A549 (cell line): ENCODE measurements at regions not wholly inside any gene's neighbourhood (a gene's known extent, or its start where the extent isn't known, plus 50 kb on each side); places are given as distances from the start of the nearest gene placed in this dataset.
"Not testable (repeated sequence)": the region's sequence is repeated elsewhere in the genome, so short reads cannot be mapped to it uniquely, and the experiment has no call there.

ENCODE experiments used
- ATAC-seq, 2 experiments: fragments of 200-7000 bp in 1 of 2; fragments of >200 bp in 1 of 2; cut with Nextera tagmentation in 1 of 2; cut with Tn5 transposase in 1 of 2; 3 replicates each; pipeline versions ENCODE4 v1.8.0 to v1.9.1; 2018 to 2020; ENCODE audit warnings: mild to moderate bottlenecking in 1 of 2, moderate library complexity in 1 of 2
- CTCF ChIA-PET: fragments of 300-600 bp; sonication (Branson Sonifier 250); formaldehyde crosslinking; extraction: SDS; loops from one replicate; lab custom pipeline; 2021; ENCODE audit warnings: antibody characterized with exemption, inconsistent platforms; lab: Yijun Ruan, JAX
- POLR2A ChIA-PET: fragments of 350-600 bp; formaldehyde crosslinking; extraction: SDS; loops from one replicate; lab custom pipeline; 2021; ENCODE audit warnings: antibody characterized with exemption, inconsistent platforms; lab: Yijun Ruan, JAX
- DNase-seq, 2 experiments: peaks; one replicate each; pipeline versions ENCODE4 v3.0.0 to v3.0.0-alpha.2; 2011 to 2016; ENCODE audit warnings: low read depth in 1 of 2, low spot score in 1 of 2
- FAIRE-seq: peaks from 2 replicates; lab custom pipeline; 2011; peaks lifted over from hg19 to GRCh38; lab: Jason Lieb, UNC
- H3K27ac ChIP-seq, 2 experiments: fragments of >200 bp; sonication (Bioruptor Twin); formaldehyde crosslinking; 3 replicates each; pipeline ENCODE4 v1.5.1; 2016 to 2017
- H3K4me1 ChIP-seq: fragments of >200 bp; sonication (Bioruptor Twin); formaldehyde crosslinking; 3 replicates; pipeline ENCODE4 v1.6.1; 2016
- H3K4me2 ChIP-seq: fragments of >200 bp; sonication (Bioruptor Twin); formaldehyde crosslinking; 3 replicates; pipeline ENCODE4 v1.6.1; 2016
- H3K4me3 ChIP-seq: fragments of >200 bp; sonication (Bioruptor Twin); formaldehyde crosslinking; 3 replicates; pipeline ENCODE4 v1.5.1; 2016
- H3K9me3 ChIP-seq: fragments of >200 bp; sonication (Bioruptor Twin); formaldehyde crosslinking; 3 replicates; pipeline ENCODE4 v1.6.1; 2016
- CHD4 ChIP-seq: fragments of 200-600 bp; sonication (generic); IDR thresholded peaks from 2 replicates; pipeline ENCODE4 v1.6.1; 2016; ENCODE audit warnings: antibody characterized with exemption, mild to moderate bottlenecking, borderline replicate concordance
- HOXB5 ChIP-seq: fragments of 250-450 bp; sonication (Bioruptor Pico); IDR thresholded peaks from 2 replicates; pipeline ENCODE4 v1.5.0; 2020; ENCODE audit warnings: mild to moderate bottlenecking, moderate library complexity
- JUN ChIP-seq, 2 experiments: fragments of >200 bp; sonication (Bioruptor Twin); formaldehyde crosslinking; IDR thresholded peaks; 2 replicates in 1 of 2; 3 replicates in 1 of 2; pipeline ENCODE4 v1.6.1; 2016 to 2017
- MAFK ChIP-seq: fragments of 450-650 bp; IDR thresholded peaks from 2 replicates; pipeline ENCODE4 v1.6.1; 2014; ENCODE audit not compliant: partially characterized antibody
- MYC ChIP-seq: IDR thresholded peaks from 2 replicates; pipeline ENCODE4 v1.6.1; 2012; ENCODE audit warnings: mild to moderate bottlenecking, inconsistent platforms, low read length, improper control_type of control experiment, borderline replicate concordance
- RAD21 ChIP-seq, 2 experiments: fragments of >200 bp in 1 of 2; sonication (Bioruptor Twin) in 1 of 2; formaldehyde crosslinking in 1 of 2; IDR thresholded peaks in 1 of 2; conservative IDR thresholded peaks in 1 of 2; 2 replicates in 1 of 2; 3 replicates in 1 of 2; pipeline ENCODE4 v1.6.1; 2012 to 2018; ENCODE audit warnings: inconsistent platforms in 1 of 2
- RCOR1 ChIP-seq: fragments of 150-350 bp; IDR thresholded peaks from 2 replicates; pipeline ENCODE4 v1.6.1; 2014; ENCODE audit warnings: antibody characterized with exemption, low read length, low read depth
- SMC3 ChIP-seq: fragments of >200 bp; sonication (Bioruptor Twin); formaldehyde crosslinking; IDR thresholded peaks from 3 replicates; pipeline ENCODE4 v1.6.1; 2018; ENCODE audit warnings: inconsistent platforms
- SREBF2 ChIP-seq: fragments of 450-650 bp; IDR thresholded peaks from 2 replicates; pipeline ENCODE4 v1.6.1; 2014; ENCODE audit warnings: mild to moderate bottlenecking, moderate library complexity
- TFCP2L1 ChIP-seq: fragments of 250-450 bp; sonication (Bioruptor Pico); IDR thresholded peaks from 2 replicates; pipeline ENCODE4 v1.5.0; 2021; ENCODE audit warnings: mild to moderate bottlenecking
- TP53 ChIP-seq: fragments of 250-450 bp; sonication (Bioruptor Pico); IDR thresholded peaks from 2 replicates; pipeline ENCODE4 v1.5.0; 2021; ENCODE audit warnings: mild to moderate bottlenecking, moderate library complexity
- ZNF302 ChIP-seq: fragments of 250-450 bp; sonication (Bioruptor Pico); IDR thresholded peaks from 2 replicates; pipeline ENCODE4 v1.9.0; 2021; ENCODE audit warnings: inconsistent platforms, mild to moderate bottlenecking, moderate library complexity
- WGBS: methylation state at CpG from one replicate; pipeline ENCODE4 v1.1.6; 2017; ENCODE audit errors: missing lambda C conversion rate; 5-methylcytosine and 5-hydroxymethylcytosine counted together
- TF ChIP-seq, protein P1 (sequence below): fragments of >200 bp; sonication (Bioruptor Twin); formaldehyde crosslinking; IDR thresholded peaks from 2 replicates; pipeline ENCODE4 v1.6.1; 2016
- TF ChIP-seq, protein P2 (sequence below): fragments of 200-600 bp; sonication (generic); IDR thresholded peaks from 2 replicates; pipeline ENCODE4 v1.6.1; 2016; ENCODE audit warnings: antibody characterized with exemption, mild to moderate bottlenecking, moderate library complexity
- TF ChIP-seq, protein P3 (sequence below): fragments of >200 bp; sonication (Bioruptor Twin); formaldehyde crosslinking; IDR thresholded peaks from 3 replicates; pipeline ENCODE4 v1.6.1; 2016
- TF ChIP-seq, protein P4 (sequence below): fragments of 250-450 bp; sonication (Bioruptor Pico); IDR thresholded peaks from 2 replicates; pipeline ENCODE4 v1.5.0; 2021; ENCODE audit warnings: mild to moderate bottlenecking, moderate library complexity, borderline replicate concordance
- TF ChIP-seq, protein P5 (sequence below): IDR thresholded peaks from 2 replicates; pipeline ENCODE4 v1.6.1; 2012; ENCODE audit warnings: low read depth, borderline replicate concordance

DNA sequence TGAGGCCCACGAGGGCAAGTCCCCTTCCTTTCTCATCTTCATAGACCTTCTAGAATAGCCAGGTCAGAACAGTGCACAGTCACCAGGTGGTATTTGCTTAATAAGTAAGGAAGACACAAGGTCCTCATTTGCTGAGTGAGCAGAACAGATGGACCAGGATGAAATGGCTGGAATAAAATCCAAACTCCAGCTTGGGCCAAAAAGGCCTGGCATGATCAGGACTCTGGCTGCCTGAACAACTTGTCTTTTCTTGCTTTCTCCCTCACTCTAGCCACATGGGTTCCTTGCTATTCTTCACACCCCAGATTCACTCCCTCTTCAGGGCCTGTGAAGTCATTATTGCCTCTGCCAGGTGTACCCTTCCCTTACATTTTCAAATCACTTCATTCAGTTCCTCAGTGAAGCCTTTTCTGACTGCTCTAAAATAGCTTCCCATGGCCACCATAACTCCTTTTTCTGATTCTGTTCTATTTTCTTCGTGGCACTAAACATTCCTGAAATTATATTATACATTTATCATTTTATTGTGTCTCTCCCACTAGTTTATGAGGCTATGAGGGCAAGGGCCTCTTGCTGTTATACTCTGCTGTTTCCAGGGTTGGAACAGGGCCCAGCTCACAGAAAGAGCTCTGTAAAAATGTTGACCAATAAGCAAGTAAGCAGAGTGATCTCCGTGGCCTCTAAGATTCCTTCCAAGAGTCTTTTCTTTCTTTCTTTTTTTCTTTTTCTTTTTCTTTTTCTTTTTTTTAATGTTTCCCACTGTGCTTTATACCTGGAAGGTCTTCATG lies 150.8 kb downstream of the TTC8 start:
- Histone ChIP-seq H3K4me2 (no peak overlapping the region), H3K9me3 (no peaks in the 10 kb centered on the region), H3K4me3 (no peak overlapping the region), H3K27ac (no peak overlapping the region), H3K4me1 (0 out of 3 replicates have a peak, but pooled peaks cover 3% of the 10 kb centered on the region)
- FAIRE-seq, result no peak
- no peak for ATAC-seq
- DNase-seq, result no peak
- POLR2A ChIA-PET, result no interaction called here
- TF ChIP-seq, protein P1, sequence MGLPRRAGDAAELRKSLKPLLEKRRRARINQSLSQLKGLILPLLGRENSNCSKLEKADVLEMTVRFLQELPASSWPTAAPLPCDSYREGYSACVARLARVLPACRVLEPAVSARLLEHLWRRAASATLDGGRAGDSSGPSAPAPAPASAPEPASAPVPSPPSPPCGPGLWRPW, result no peak
- peak; percentile 63 for TF ChIP-seq MAFK
- CTCF ChIA-PET, result interaction anchor here (1.0 kb wide), 1 partner anchor 8 kb away, joined by 3 read pairs; no protein-coding TSS in a partner anchor
- 8% methylated on average over 3 of the region's 3 CpGs for WGBS

DNA sequence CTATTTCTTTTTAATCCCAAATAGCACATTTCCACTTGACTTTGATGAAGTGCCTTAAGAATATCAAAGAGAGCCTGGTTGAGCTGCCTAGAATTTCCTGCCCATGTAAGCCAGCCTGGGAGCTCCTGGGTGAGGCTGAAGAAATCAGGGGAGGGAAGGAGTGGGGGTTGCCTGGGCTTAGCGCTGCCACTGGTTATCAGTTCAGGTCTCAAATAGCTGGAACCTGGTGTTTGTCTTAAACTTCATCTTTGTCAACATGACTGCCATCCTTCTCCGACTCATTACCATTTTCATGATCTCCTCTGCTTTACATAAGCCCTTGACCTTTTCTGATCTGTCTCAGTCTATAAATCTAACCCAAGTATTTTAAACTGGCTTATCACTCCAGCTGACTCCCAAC lies 151.5 kb downstream of the TTC8 start:
- POLR2A ChIA-PET, result no interaction called here
- no peak overlapping the region for H3K4me3 ChIP-seq
- H3K27ac ChIP-seq, result no peak overlapping the region
- no peak for FAIRE-seq
- no peak overlapping the region for H3K4me2 ChIP-seq
- DNase-seq, result no peak
- no peak for ATAC-seq
- CTCF ChIA-PET, result interaction anchor here (1.0 kb wide), 1 partner anchor 8 kb away, joined by 3 read pairs; no protein-coding TSS in a partner anchor
- 0 out of 3 replicates have a peak, but pooled peaks cover 3% of the 10 kb centered on the region for H3K4me1 ChIP-seq
- TF ChIP-seq SREBF2 (no peak), HOXB5 (CRISPR knock-in tag) (no peak), CHD4 (no peak), SMC3 (no peak), ZNF302 (CRISPR knock-in tag) (no peak), TP53 (no peak), MYC (no peak), RCOR1 (no peak), JUN (IDR thresholded peaks at IDR 0.05) (no peak), RAD21 (conservative IDR thresholded peaks at IDR 0.05 in 1 of 2, IDR thresholded peaks at IDR 0.05 in 1 of 2) (no peak), TFCP2L1 (CRISPR knock-in tag) (no peak)
- TF ChIP-seq, protein P2, sequence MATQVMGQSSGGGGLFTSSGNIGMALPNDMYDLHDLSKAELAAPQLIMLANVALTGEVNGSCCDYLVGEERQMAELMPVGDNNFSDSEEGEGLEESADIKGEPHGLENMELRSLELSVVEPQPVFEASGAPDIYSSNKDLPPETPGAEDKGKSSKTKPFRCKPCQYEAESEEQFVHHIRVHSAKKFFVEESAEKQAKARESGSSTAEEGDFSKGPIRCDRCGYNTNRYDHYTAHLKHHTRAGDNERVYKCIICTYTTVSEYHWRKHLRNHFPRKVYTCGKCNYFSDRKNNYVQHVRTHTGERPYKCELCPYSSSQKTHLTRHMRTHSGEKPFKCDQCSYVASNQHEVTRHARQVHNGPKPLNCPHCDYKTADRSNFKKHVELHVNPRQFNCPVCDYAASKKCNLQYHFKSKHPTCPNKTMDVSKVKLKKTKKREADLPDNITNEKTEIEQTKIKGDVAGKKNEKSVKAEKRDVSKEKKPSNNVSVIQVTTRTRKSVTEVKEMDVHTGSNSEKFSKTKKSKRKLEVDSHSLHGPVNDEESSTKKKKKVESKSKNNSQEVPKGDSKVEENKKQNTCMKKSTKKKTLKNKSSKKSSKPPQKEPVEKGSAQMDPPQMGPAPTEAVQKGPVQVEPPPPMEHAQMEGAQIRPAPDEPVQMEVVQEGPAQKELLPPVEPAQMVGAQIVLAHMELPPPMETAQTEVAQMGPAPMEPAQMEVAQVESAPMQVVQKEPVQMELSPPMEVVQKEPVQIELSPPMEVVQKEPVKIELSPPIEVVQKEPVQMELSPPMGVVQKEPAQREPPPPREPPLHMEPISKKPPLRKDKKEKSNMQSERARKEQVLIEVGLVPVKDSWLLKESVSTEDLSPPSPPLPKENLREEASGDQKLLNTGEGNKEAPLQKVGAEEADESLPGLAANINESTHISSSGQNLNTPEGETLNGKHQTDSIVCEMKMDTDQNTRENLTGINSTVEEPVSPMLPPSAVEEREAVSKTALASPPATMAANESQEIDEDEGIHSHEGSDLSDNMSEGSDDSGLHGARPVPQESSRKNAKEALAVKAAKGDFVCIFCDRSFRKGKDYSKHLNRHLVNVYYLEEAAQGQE, result no peak
- TF ChIP-seq, protein P3, sequence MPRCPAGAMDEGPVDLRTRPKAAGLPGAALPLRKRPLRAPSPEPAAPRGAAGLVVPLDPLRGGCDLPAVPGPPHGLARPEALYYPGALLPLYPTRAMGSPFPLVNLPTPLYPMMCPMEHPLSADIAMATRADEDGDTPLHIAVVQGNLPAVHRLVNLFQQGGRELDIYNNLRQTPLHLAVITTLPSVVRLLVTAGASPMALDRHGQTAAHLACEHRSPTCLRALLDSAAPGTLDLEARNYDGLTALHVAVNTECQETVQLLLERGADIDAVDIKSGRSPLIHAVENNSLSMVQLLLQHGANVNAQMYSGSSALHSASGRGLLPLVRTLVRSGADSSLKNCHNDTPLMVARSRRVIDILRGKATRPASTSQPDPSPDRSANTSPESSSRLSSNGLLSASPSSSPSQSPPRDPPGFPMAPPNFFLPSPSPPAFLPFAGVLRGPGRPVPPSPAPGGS, result no peak
- TF ChIP-seq, protein P4, sequence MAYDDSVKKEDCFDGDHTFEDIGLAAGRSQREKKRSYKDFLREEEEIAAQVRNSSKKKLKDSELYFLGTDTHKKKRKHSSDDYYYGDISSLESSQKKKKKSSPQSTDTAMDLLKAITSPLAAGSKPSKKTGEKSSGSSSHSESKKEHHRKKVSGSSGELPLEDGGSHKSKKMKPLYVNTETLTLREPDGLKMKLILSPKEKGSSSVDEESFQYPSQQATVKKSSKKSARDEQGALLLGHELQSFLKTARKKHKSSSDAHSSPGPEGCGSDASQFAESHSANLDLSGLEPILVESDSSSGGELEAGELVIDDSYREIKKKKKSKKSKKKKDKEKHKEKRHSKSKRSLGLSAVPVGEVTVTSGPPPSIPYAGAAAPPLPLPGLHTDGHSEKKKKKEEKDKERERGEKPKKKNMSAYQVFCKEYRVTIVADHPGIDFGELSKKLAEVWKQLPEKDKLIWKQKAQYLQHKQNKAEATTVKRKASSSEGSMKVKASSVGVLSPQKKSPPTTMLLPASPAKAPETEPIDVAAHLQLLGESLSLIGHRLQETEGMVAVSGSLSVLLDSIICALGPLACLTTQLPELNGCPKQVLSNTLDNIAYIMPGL (CRISPR knock-in tag), result no peak
- TF ChIP-seq, protein P5, sequence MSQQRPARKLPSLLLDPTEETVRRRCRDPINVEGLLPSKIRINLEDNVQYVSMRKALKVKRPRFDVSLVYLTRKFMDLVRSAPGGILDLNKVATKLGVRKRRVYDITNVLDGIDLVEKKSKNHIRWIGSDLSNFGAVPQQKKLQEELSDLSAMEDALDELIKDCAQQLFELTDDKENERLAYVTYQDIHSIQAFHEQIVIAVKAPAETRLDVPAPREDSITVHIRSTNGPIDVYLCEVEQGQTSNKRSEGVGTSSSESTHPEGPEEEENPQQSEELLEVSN, result no peak
- TF ChIP-seq, all 56 proteins: peak for 0
- 37% methylated on average over 2 of the region's 2 CpGs for WGBS
- no peaks in the 10 kb centered on the region for H3K9me3 ChIP-seq

DNA sequence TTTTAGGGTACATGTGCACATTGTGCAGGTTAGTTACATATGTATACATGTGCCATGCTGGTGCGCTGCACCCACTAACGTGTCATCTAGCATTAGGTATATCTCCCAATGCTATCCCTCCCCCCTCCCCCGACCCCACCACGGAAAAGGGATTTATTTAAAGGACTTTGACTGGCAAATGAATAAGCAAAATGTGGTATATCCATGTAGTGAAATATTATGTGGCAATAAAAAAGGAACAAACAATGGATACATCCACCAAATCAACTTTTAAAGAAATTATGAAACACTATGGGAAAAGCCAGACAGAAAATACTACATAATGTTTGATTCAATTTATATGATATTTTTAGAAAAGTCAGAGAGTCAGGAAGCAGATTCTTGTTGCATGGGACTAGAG lies 156.5 kb downstream of the TTC8 start:
- DNase-seq, CTCF ChIA-PET, H3K9me3 ChIP-seq, H3K4me2 ChIP-seq, H3K27ac ChIP-seq, POLR2A ChIA-PET, ATAC-seq, H3K4me3 ChIP-seq, FAIRE-seq: not testable (repeated sequence)
- 50% methylated on average over 4 of the region's 4 CpGs for WGBS
- peaks cover 36% of the 10 kb centered on the region for H3K4me1 ChIP-seq
